K562 (cell line): ENCODE measurements at regions not wholly inside any gene's neighbourhood (a gene's known extent, or its start where the extent isn't known, plus 50 kb on each side); places are given as distances from the start of the nearest gene placed in this dataset.

Experiments
- ATAC-seq: fragments of 200-7000 bp; cut with Tn5 transposase; 3 replicates; pipeline ENCODE4 v1.9.1; 2020; ENCODE audit warnings: moderate library complexity
- BruUV-seq: library from RNA; stranded (reverse); fragments of 400-500 nt; replicated peaks from 2 replicates; lab custom pipeline; 2021; lab: Mats Ljungman, UMichigan
- CTCF ChIA-PET: fragments of 300-600 bp; formaldehyde crosslinking; extraction: SDS; loops from one replicate; lab custom pipeline; 2021; ENCODE audit warnings: low intra/inter-chr PET ratio; lab: Yijun Ruan, JAX
- POLR2A ChIA-PET: fragments of 300-600, 350-650 bp; sonication (Branson Sonifier 250); formaldehyde crosslinking; extraction: SDS; loops from one replicate; lab custom pipeline; 2021; ENCODE audit warnings: antibody characterized with exemption, inconsistent platforms; lab: Yijun Ruan, JAX
- DNase-seq, 4 experiments: peaks; one replicate each; pipeline versions ENCODE4 v3.0.0 to v3.0.0-alpha.2; 2011 to 2018; ENCODE audit warnings: low spot score in 3 of 4, mixed read lengths in 3 of 4; ENCODE audit errors: extremely low read depth in 1 of 4
- FAIRE-seq: peaks from 2 replicates; lab custom pipeline; 2011; peaks lifted over from hg19 to GRCh38; lab: Jason Lieb, UNC
- H2AFZ ChIP-seq: 2 replicates; pipeline ENCODE4 v1.6.0; 2011; ENCODE audit warnings: low read depth, low read length, control low read depth, inconsistent platforms
- H3K27ac ChIP-seq: fragments of 200-600 bp; 3 replicates; pipeline ENCODE4 v1.8.0; 2011; ENCODE audit warnings: low read depth, mild to moderate bottlenecking, control low read depth, inconsistent platforms, low read length, moderate library complexity, mixed read lengths; ENCODE audit errors: extremely low read depth
- H3K27me3 ChIP-seq, 2 experiments: fragments of 300-600 bp in 1 of 2; 2 replicates in 1 of 2; 3 replicates in 1 of 2; pipeline versions ENCODE4 v1.6.0 to v1.8.0; 2011; ENCODE audit warnings: inconsistent platforms in 2 of 2, low read length in 2 of 2, mild to moderate bottlenecking in 1 of 2, mixed read lengths in 1 of 2, moderate library complexity in 1 of 2; ENCODE audit not compliant: control insufficient read depth in 2 of 2, insufficient read depth in 2 of 2
- H3K36me3 ChIP-seq: fragments of 300-600 bp; 3 replicates; pipeline ENCODE4 v1.8.0; 2011; ENCODE audit warnings: mild to moderate bottlenecking, low read length, inconsistent platforms; ENCODE audit not compliant: control insufficient read depth, insufficient read depth
- H3K4me1 ChIP-seq, 2 experiments: fragments of 200-600 bp in 1 of 2; replicated peaks in 1 of 2; 2 replicates in 1 of 2; 3 replicates in 1 of 2; pipeline versions ENCODE4 v1.5.1 to v1.8.0; 2011; ENCODE audit warnings: inconsistent platforms in 2 of 2, low read length in 2 of 2, mild to moderate bottlenecking in 1 of 2, mixed read lengths in 1 of 2, moderate library complexity in 1 of 2; ENCODE audit not compliant: control insufficient read depth in 2 of 2, insufficient read depth in 2 of 2
- H3K4me2 ChIP-seq: 2 replicates; pipeline ENCODE4 v1.6.1; 2011; ENCODE audit warnings: low read length, control low read depth, inconsistent platforms, mixed read lengths; ENCODE audit not compliant: insufficient read depth
- H3K4me3 ChIP-seq: fragments of 200-600 bp; sonication (generic), shearing (Covaris generic); 2 replicates; pipeline ENCODE4 v1.5.1; 2016; ENCODE audit warnings: control low read depth, inconsistent platforms
- H3K79me2 ChIP-seq: fragments of 200-600 bp; 3 replicates; pipeline ENCODE4 v1.8.0; 2011; ENCODE audit warnings: low read length, inconsistent platforms; ENCODE audit not compliant: control insufficient read depth, insufficient read depth
- H3K9ac ChIP-seq, 2 experiments: 2 replicates each; pipeline versions ENCODE4 v1.6.0 to v1.6.1; 2011; ENCODE audit warnings: low read depth in 2 of 2, low read length in 2 of 2, control low read depth in 1 of 2, inconsistent platforms in 1 of 2, mild to moderate bottlenecking in 1 of 2, mixed read lengths in 1 of 2; ENCODE audit not compliant: insufficient read depth in 1 of 2
- H3K9me1 ChIP-seq: one replicate; pipeline ENCODE4 v1.6.0; 2011; ENCODE audit warnings: inconsistent platforms, mild to moderate bottlenecking, low read length, moderate library complexity; ENCODE audit not compliant: control insufficient read depth, insufficient read depth
- H3K9me3 ChIP-seq: replicated peaks from 2 replicates; pipeline ENCODE4 v1.5.1; 2011; ENCODE audit warnings: low read depth, low read length, inconsistent platforms; ENCODE audit not compliant: control insufficient read depth, insufficient read depth
- H4K20me1 ChIP-seq: replicated peaks from 2 replicates; pipeline ENCODE4 v1.6.1; 2011; ENCODE audit warnings: low read length, inconsistent platforms, mixed read lengths; ENCODE audit not compliant: control insufficient read depth, insufficient read depth
- GTF2F1 ChIP-seq: IDR thresholded peaks from 2 replicates; pipeline ENCODE4 v1.6.1; 2011; ENCODE audit warnings: low read depth, low read length, improper control_type of control experiment
- HLTF ChIP-seq: fragments of 450-650 bp; IDR thresholded peaks from 2 replicates; pipeline ENCODE4 v1.6.1; 2016
- IRF2 ChIP-seq: sonication (generic); formaldehyde crosslinking; IDR thresholded peaks from 2 replicates; pipeline ENCODE4 v1.8.1; 2022; ENCODE audit warnings: mild to moderate bottlenecking, missing genetic modification reagents
- MAFF ChIP-seq: IDR thresholded peaks from 2 replicates; pipeline ENCODE4 v1.6.1; 2012; ENCODE audit warnings: low read length, improper control_type of control experiment
- RAD51 ChIP-seq: fragments of 450-650 bp; IDR thresholded peaks from 2 replicates; pipeline ENCODE4 v1.7.1; 2016; ENCODE audit warnings: low read depth, mild to moderate bottlenecking, borderline replicate concordance
- SNIP1 ChIP-seq: fragments of 450-650 bp; IDR thresholded peaks from 2 replicates; pipeline ENCODE4 v1.7.1; 2017; ENCODE audit warnings: low read depth, mild to moderate bottlenecking
- SP2 ChIP-seq: IDR thresholded peaks from 2 replicates; pipeline ENCODE4 v1.6.1; 2011; ENCODE audit warnings: mild to moderate bottlenecking, low read depth, low read length, moderate library complexity; ENCODE audit not compliant: poor library complexity, severe bottlenecking; ENCODE audit errors: extremely low read depth
- ZNF175 ChIP-seq: fragments of 200-800 bp; sonication (Bioruptor generic); IDR thresholded peaks from 2 replicates; pipeline ENCODE4 v1.6.1; 2016; ENCODE audit warnings: low read depth, mild to moderate bottlenecking, missing genetic modification characterization, missing compliant biosample characterization
- ZNF24 ChIP-seq: fragments of 450-650 bp; IDR thresholded peaks from 2 replicates; pipeline ENCODE4 v1.6.1; 2016
- ZNF696 ChIP-seq: fragments of 250-450 bp; sonication (Bioruptor Pico); conservative IDR thresholded peaks from 2 replicates; pipeline ENCODE4 v1.4.0; 2020; ENCODE audit warnings: mild to moderate bottlenecking, moderate library complexity
- ZNF707 ChIP-seq: fragments of 250-450 bp; sonication (Bioruptor Pico); conservative IDR thresholded peaks from 2 replicates; pipeline ENCODE4 v1.8.0; 2022; ENCODE audit warnings: inconsistent platforms, mild to moderate bottlenecking, moderate library complexity
- ZNF830 ChIP-seq: fragments of 250-450 bp; sonication (Bioruptor Pico); IDR thresholded peaks from 2 replicates; pipeline ENCODE4 v1.5.0; 2021; ENCODE audit warnings: mild to moderate bottlenecking
- WGBS: fragments of 100-300 bp; shearing (Covaris generic); methylation state at CpG from one replicate; pipeline ENCODE4 v1.1.6; 2016; ENCODE audit warnings: low coverage, mixed read lengths; ENCODE audit not compliant: insufficient coverage; ENCODE audit errors: missing lambda C conversion rate; 5-methylcytosine and 5-hydroxymethylcytosine counted together
- in situ Hi-C: fragments of 300-500 bp; cut with MboI; formaldehyde crosslinking; loops from 4 replicates; pipeline ENCODE4 v1.15.0; 2018; ENCODE audit warnings: inconsistent platforms, mixed read lengths
- intact Hi-C: fragments of 100-400 bp; cut with micrococcal nuclease; formaldehyde crosslinking; loops from 2 replicates; pipeline ENCODE4 v1.14.2; 2022
- TF ChIP-seq, protein P1 (sequence below): sonication (generic); formaldehyde crosslinking; IDR thresholded peaks from 2 replicates; pipeline ENCODE4 v1.8.1; 2022; ENCODE audit warnings: missing genetic modification reagents
- TF ChIP-seq, protein P2 (sequence below): fragments of 250-450 bp; sonication (Bioruptor Pico); IDR thresholded peaks from 2 replicates; pipeline ENCODE4 v1.5.0; 2020; ENCODE audit warnings: mild to moderate bottlenecking

DNA sequence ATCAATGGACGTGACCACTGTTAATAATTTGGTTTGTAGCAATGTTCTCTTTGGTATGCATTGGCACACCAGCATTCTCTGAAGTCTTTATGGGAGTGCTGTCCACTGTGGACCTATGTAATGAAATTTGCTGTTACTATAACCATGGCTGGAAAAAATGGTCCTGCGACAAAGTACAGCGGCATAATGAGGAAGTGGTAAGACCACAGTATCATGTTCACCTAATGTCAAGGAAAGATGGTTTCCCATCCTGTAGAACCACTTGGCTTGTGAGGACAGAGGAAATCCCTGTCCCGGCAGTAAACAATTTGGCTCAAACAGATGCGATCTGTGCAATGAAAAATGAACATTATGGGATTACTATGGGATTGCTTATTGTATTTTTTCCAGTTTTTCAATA is 173.9 kb upstream of the IVNS1ABP start:
- POLR2A ChIA-PET = no interaction called here
- no peaks in the 10 kb centered on the region for H3K9me3 ChIP-seq
- no peak overlapping the region for H3K9ac ChIP-seq
- H3K4me1 ChIP-seq = no peaks in the 10 kb centered on the region
- H3K9me1 ChIP-seq = no peaks in the 10 kb centered on the region
- BruUV-seq = no TSS peak
- no peak overlapping the region for H2AFZ ChIP-seq
- H3K4me2 ChIP-seq = no peak overlapping the region
- H3K36me3 ChIP-seq = no peaks in the 10 kb centered on the region
- DNase-seq (no peak), ATAC-seq (no peak), FAIRE-seq (no peak)
- WGBS = 12% methylated on average over 5 of the region's 5 CpGs
- H4K20me1 ChIP-seq = no peaks in the 10 kb centered on the region
- TF ChIP-seq ZNF175 (CRISPR knock-in tag) (no peak), SP2 (no peak), ZNF696 (CRISPR knock-in tag) (no peak), RAD51 (no peak), ZNF707 (CRISPR knock-in tag) (no peak), GTF2F1 (no peak), IRF2 (CRISPR knock-in tag) (no peak), MAFF (no peak), SNIP1 (no peak), ZNF830 (CRISPR knock-in tag) (no peak), HLTF (no peak), ZNF24 (no peak)
- TF ChIP-seq, protein P1, sequence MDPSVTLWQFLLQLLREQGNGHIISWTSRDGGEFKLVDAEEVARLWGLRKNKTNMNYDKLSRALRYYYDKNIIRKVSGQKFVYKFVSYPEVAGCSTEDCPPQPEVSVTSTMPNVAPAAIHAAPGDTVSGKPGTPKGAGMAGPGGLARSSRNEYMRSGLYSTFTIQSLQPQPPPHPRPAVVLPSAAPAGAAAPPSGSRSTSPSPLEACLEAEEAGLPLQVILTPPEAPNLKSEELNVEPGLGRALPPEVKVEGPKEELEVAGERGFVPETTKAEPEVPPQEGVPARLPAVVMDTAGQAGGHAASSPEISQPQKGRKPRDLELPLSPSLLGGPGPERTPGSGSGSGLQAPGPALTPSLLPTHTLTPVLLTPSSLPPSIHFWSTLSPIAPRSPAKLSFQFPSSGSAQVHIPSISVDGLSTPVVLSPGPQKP (CRISPR knock-in tag) = no peak
- TF ChIP-seq, protein P2, sequence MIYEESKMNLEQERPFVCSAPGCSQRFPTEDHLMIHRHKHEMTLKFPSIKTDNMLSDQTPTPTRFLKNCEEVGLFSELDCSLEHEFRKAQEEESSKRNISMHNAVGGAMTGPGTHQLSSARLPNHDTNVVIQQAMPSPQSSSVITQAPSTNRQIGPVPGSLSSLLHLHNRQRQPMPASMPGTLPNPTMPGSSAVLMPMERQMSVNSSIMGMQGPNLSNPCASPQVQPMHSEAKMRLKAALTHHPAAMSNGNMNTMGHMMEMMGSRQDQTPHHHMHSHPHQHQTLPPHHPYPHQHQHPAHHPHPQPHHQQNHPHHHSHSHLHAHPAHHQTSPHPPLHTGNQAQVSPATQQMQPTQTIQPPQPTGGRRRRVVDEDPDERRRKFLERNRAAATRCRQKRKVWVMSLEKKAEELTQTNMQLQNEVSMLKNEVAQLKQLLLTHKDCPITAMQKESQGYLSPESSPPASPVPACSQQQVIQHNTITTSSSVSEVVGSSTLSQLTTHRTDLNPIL (CRISPR knock-in tag) = no peak
- in situ Hi-C loops = no loop called here
- H3K79me2 ChIP-seq = no peaks in the 10 kb centered on the region
- H3K27ac ChIP-seq = no peak overlapping the region
- H3K27me3 ChIP-seq = peaks cover 3 to 10% of the 10 kb centered on the region in 2 experiments; a peak in 3 of 5 replicates
- CTCF ChIA-PET = no interaction called here
- intact Hi-C loops = no loop called here
- H3K4me3 ChIP-seq = no peak overlapping the region
